NCI-H2227 (cell line): ENCODE measurements at regions not wholly inside any gene's neighbourhood (a gene's known extent, or its start where the extent isn't known, plus 50 kb on each side); places are given as distances from the start of the nearest gene placed in this dataset.

Source experiments
- DNase-seq: peaks from one replicate; lab custom pipeline; 2025; ENCODE audit not compliant: unreplicated experiment; lab: John Stamatoyannopoulos, UW

GRCh38 chr6:163943607-163944385, 529.3 kb downstream of the QKI start:
- DNase-seq = no peak

GRCh38 chr6:163942790-163943189, 528.3 kb downstream of the QKI start:
- DNase-seq = no peak

- DNase-seq = no peak
Observed at GRCh38 chr6:163941624-163941976, 527.1 kb downstream of the QKI start.

- DNase-seq = no peak
Observed at GRCh38 chr6:163940705-163941623, 526.4 kb downstream of the QKI start.

GRCh38 chr6:163937071-163937470, 522.6 kb downstream of the QKI start:
- DNase-seq = no peak

GRCh38 chr6:163935158-163935762, 520.7 kb downstream of the QKI start:
- no peak for DNase-seq

- DNase-seq = no peak
Observed at GRCh38 chr6:163930012-163930411, 515.5 kb downstream of the QKI start.

- no peak for DNase-seq
Observed at GRCh38 chr6:163929538-163929937, 515.0 kb downstream of the QKI start.

- no peak for DNase-seq
Observed at GRCh38 chr6:163926642-163927041, 512.1 kb downstream of the QKI start.

GRCh38 chr6:163925839-163926238, 511.3 kb downstream of the QKI start:
- no peak for DNase-seq

- no peak for DNase-seq
Observed at GRCh38 chr6:163923658-163924411, 509.3 kb downstream of the QKI start.

- DNase-seq = no peak
Observed at GRCh38 chr6:163922562-163922961, 508.0 kb downstream of the QKI start.

- no peak for DNase-seq
Observed at GRCh38 chr6:163919652-163920051, 505.1 kb downstream of the QKI start.

- no peak for DNase-seq
Observed at GRCh38 chr6:163916315-163917081, 502.0 kb downstream of the QKI start.

- DNase-seq = no peak
Observed at GRCh38 chr6:163915131-163915530, 500.6 kb downstream of the QKI start.

GRCh38 chr6:163913045-163913444, 498.5 kb downstream of the QKI start:
- no peak for DNase-seq

GRCh38 chr6:163906006-163906710, 491.6 kb downstream of the QKI start:
- DNase-seq = no peak

GRCh38 chr6:163904186-163904585, 489.7 kb downstream of the QKI start:
- no peak for DNase-seq

GRCh38 chr6:163903541-163903940, 489.0 kb downstream of the QKI start:
- no peak for DNase-seq

GRCh38 chr6:163902993-163903392, 488.5 kb downstream of the QKI start:
- DNase-seq = no peak
